ENCODE measurements at regions not wholly inside any gene's neighbourhood (a gene's known extent, or its start where the extent isn't known, plus 50 kb on each side); places are given as distances from the start of the nearest gene placed in this dataset.

DNA sequence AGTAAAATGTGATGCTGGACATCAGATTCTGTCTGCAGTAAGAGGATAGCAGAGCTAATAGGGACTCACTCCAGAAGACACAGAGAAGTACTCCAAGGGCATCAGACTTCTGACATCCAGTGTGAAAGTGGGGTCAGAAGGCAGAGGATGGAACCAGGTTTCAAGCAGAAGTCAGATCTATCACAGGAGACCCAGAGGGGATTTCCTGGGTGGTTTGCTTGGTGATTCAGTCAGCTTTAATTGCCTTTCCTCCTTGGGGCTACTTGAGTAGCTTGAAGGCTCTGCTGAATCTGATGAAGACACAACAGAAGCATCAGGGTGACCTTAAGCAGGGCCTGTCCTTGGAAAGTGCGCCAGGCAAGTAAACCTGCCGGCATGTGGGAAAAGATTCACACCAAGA is 300.6 kb downstream of the COG6 start:
- Histone ChIP-seq H3K9me3 (ENCODE audit: control insufficient read depth, insufficient read depth, low read length) (no peaks in the 10 kb centered on the region; the same call in 1 of the 2 replicates), H3K4me3 (ENCODE audit: low read length) (no peak overlapping the region), H3K4me2 (ENCODE audit: low read length) (no peak overlapping the region), H3K27ac (ENCODE audit: low read depth, low read length) (no peak overlapping the region), H3F3A (ENCODE audit: control insufficient read depth, insufficient read depth) (peaks cover 12% of the 10 kb centered on the region), H3K27me3 (ENCODE audit: control insufficient read depth, low read length) (no peaks in the 10 kb centered on the region), H4K20me1 (ENCODE audit: control insufficient read depth, insufficient read depth, low read depth, low read length) (no peaks in the 10 kb centered on the region), H3K79me2 (ENCODE audit: control insufficient read depth, low read length) (no peaks in the 10 kb centered on the region), H3K9me2 (replicated peaks; ENCODE audit: control insufficient read depth, low read length) (no peaks in the 10 kb centered on the region), H3K4me1 (ENCODE audit: control insufficient read depth, low read length) (peaks cover 24% of the 10 kb centered on the region), H3K36me3 (ENCODE audit: control insufficient read depth, low read length) (no peaks in the 10 kb centered on the region)
- TF ChIP-seq, protein P1, sequence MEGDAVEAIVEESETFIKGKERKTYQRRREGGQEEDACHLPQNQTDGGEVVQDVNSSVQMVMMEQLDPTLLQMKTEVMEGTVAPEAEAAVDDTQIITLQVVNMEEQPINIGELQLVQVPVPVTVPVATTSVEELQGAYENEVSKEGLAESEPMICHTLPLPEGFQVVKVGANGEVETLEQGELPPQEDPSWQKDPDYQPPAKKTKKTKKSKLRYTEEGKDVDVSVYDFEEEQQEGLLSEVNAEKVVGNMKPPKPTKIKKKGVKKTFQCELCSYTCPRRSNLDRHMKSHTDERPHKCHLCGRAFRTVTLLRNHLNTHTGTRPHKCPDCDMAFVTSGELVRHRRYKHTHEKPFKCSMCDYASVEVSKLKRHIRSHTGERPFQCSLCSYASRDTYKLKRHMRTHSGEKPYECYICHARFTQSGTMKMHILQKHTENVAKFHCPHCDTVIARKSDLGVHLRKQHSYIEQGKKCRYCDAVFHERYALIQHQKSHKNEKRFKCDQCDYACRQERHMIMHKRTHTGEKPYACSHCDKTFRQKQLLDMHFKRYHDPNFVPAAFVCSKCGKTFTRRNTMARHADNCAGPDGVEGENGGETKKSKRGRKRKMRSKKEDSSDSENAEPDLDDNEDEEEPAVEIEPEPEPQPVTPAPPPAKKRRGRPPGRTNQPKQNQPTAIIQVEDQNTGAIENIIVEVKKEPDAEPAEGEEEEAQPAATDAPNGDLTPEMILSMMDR (IDR thresholded peaks at IDR 0.05; ENCODE audit: low read depth, low read length, poor library complexity, severe bottlenecking) = no peak

DNA sequence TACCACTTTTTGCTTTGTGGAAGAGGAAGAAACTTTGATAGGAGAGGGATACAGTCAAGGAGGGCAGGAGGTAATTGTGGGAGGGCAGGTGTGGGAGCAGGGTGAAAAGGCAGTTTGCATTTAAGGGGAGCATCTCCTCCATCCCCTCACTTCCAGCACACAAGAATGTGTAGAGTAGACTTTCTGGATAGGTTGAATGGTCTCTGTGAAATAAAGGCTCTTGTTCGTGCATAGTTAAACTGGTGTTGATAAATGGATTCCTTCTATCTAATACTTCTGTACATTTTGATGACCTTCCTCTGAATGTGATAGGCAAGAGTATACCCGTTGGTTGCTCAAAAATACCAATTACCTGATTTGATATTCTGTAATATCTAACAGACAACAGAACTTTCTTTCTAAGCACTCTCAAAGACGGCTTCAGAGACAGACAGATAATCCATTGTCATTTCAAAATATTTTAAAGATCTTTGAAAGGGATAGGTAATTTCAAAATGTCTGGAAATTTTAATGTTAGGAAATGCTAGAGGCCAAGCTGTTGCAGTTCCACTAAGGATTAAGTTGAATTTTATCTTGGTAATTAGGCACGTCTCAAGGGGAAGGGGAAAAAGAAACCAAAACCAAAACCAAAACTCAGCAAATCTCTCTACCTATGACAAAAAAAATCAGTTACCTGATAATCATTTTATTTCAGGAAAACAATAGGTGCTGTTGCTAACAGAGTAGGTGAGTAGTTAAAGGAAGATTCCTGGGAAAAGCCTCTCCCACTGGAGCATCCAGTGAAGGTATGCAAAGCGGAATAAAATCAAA is 302.6 kb downstream of the COG6 start:
- no peak overlapping the region for H3K4me3 ChIP-seq (ENCODE audit: low read length)
- H3K9me3 ChIP-seq (ENCODE audit: control insufficient read depth, insufficient read depth, low read length) = no peaks in the 10 kb centered on the region; the same call in 1 of the 2 replicates
- no peak overlapping the region for H3K27ac ChIP-seq (ENCODE audit: low read depth, low read length)
- H3K4me2 ChIP-seq (ENCODE audit: low read length) = no peak overlapping the region
- no peaks in the 10 kb centered on the region for H3F3A ChIP-seq (ENCODE audit: control insufficient read depth, insufficient read depth)
- no peaks in the 10 kb centered on the region for H3K27me3 ChIP-seq (ENCODE audit: control insufficient read depth, low read length)
- no peaks in the 10 kb centered on the region for H4K20me1 ChIP-seq (ENCODE audit: control insufficient read depth, insufficient read depth, low read depth, low read length)
- H3K36me3 ChIP-seq (ENCODE audit: control insufficient read depth, low read length) = no peaks in the 10 kb centered on the region
- no peaks in the 10 kb centered on the region for H3K9me2 ChIP-seq (replicated peaks; ENCODE audit: control insufficient read depth, low read length)
- H3K79me2 ChIP-seq (ENCODE audit: control insufficient read depth, low read length) = no peaks in the 10 kb centered on the region
- TF ChIP-seq, protein P1 (IDR thresholded peaks at IDR 0.05; ENCODE audit: low read depth, low read length, poor library complexity, severe bottlenecking) = no peak
- TF ChIP-seq EZH2phosphoT487 (IDR thresholded peaks at IDR 0.05; ENCODE audit: borderline replicate concordance, low read length) = no peak
- peaks cover 3% of the 10 kb centered on the region for H3K4me1 ChIP-seq (ENCODE audit: control insufficient read depth, low read length)

DNA sequence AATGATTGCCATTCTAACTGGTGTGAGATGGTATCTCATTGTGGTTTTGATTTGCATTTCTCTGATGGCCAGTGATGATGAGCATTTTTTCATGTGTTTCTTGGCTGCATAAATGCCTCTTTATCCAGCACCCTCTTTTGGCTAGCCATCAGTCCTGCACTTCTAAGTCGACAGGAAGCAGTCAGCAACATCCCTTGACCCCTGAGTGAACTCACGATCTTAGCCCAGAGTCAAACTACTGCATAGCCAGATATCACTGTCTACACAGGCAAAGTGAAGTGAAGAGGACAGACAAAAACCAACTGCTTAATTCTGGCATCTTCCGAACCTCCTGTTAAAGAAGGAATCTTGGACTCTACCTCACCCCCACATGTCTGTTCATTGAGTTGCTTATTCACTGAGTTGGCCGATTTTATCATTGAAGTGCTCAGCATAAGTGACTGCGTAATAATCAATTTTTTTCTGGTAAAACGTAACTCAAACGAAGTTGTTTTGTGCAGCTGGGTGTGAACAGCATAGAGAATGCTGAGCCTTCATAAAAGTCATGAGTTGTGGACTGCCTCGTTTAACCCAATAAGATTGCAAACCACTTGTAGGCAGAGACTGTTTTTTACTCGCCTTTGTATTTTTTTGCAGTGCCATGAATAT is 304.2 kb downstream of the COG6 start:
- no peaks in the 10 kb centered on the region for H3K9me2 ChIP-seq (replicated peaks; ENCODE audit: control insufficient read depth, low read length)
- H3K27ac ChIP-seq (ENCODE audit: low read depth, low read length) = no peak overlapping the region
- H3K4me1 ChIP-seq (ENCODE audit: control insufficient read depth, low read length) = no peaks in the 10 kb centered on the region
- no peak for TF ChIP-seq EZH2phosphoT487 (IDR thresholded peaks at IDR 0.05; ENCODE audit: borderline replicate concordance, low read length)
- TF ChIP-seq, protein P1 (IDR thresholded peaks at IDR 0.05; ENCODE audit: low read depth, low read length, poor library complexity, severe bottlenecking) = no peak
- no peak overlapping the region for H3K4me3 ChIP-seq (ENCODE audit: low read length)
- no peak overlapping the region for H3K4me2 ChIP-seq (ENCODE audit: low read length)
- H3K79me2 ChIP-seq (ENCODE audit: control insufficient read depth, low read length) = no peaks in the 10 kb centered on the region
- H3K27me3 ChIP-seq (ENCODE audit: control insufficient read depth, low read length) = no peaks in the 10 kb centered on the region
- H3K9me3 ChIP-seq (ENCODE audit: control insufficient read depth, insufficient read depth, low read length) = no peaks in the 10 kb centered on the region; the same call in 1 of the 2 replicates
- H3K36me3 ChIP-seq (ENCODE audit: control insufficient read depth, low read length) = no peaks in the 10 kb centered on the region
- H3F3A ChIP-seq (ENCODE audit: control insufficient read depth, insufficient read depth) = no peaks in the 10 kb centered on the region
- no peaks in the 10 kb centered on the region for H4K20me1 ChIP-seq (ENCODE audit: control insufficient read depth, insufficient read depth, low read depth, low read length)
